GM21447 (cell line): ENCODE measurements at regions not wholly inside any gene's neighbourhood (a gene's known extent, or its start where the extent isn't known, plus 50 kb on each side); places are given as distances from the start of the nearest gene placed in this dataset.

Source experiments
- ATAC-seq: cut with Tn5 transposase; IDR thresholded peaks from one replicate; pipeline ENCODE4 v1.9.1; 2021; ENCODE audit not compliant: unreplicated experiment

- ATAC-seq = no peak
Observed at GRCh38 chr2:22634167-22634566, 750.8 kb upstream of the KLHL29 start.

DNA sequence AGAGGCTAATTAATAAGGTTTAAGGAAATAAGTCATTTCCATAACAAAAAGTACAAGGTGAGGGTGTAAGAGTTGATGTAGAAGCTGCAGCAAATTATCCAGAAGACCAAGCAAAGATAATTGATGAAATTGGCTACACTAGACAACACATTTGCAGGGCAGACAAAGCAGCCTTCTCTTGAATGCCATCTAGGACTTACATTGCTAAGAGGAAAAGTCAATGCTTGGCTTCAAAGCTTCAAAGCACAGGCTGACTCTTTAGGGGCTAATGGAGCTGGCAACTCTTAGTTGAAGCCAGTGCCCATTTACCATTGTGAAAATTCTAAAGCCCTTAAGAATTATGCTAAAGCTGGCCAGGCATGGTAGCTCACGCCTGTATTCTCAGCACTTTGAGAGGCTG lies 728.6 kb upstream of the KLHL29 start:
- ATAC-seq = no peak

GRCh38 chr2:22673529-22673928 lies 711.5 kb upstream of the KLHL29 start:
- no peak for ATAC-seq

DNA sequence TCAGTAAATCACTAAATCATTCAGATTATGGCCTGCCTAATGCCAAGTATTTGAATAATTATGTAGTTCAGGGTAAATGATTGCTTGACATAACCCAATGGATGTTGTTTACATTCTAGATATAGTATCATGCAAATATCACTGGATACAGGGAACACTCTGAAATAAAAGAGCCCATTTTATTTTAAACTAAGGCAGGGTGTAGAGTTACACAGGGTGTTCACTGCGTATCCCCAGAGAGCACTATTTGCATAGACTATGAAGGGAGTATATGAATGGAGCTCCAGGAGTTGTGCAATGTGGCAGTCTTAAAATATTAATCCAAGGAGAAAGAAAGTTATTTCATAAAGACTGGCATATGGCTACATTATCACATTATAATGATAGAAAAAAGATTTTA lies 701.1 kb upstream of the KLHL29 start:
- ATAC-seq = no peak

- ATAC-seq = no peak
Observed at GRCh38 chr2:22690096-22690495, 694.9 kb upstream of the KLHL29 start.

GRCh38 chr2:22691666-22692065 lies 693.3 kb upstream of the KLHL29 start:
- ATAC-seq = no peak

DNA sequence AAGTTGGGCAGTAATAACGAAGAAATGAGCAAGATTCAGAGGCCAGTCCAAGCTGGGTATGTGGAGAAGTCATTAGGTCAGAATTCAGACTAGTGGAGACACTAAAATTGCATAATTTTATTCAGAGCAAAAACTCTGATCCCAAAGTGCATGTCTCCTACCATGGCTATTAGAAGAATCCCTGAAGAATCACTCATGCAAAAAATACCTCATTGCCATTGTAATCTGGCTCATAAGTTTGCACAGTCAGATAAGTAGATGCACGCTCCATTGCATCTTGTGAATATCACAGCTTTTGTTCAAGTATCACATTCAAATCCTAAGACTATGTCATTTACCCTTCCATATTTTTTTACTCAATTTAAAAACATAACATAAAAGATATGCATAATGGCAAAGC lies 692.2 kb upstream of the KLHL29 start:
- ATAC-seq = no peak

GRCh38 chr2:22694300-22694699 lies 690.7 kb upstream of the KLHL29 start:
- no peak for ATAC-seq

DNA sequence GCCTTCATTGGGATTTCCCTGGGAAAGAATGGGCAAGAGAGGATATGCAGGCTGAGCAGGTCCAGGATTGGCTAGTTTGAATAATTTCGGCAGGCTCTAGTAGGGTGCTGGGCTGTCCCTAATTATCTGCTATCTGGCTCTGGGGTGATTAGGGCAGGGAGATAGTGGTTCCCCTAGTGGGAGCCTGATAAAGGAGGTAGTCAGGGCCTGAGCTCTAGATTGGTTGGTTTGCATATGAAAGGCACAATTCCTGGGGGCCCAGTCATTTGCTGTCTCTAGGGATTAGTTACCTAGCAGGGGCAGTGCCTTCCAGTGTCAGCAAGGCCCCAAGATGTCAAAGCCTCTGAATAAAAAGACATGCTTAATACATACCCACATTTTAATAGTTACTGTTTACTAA lies 690.1 kb upstream of the KLHL29 start:
- ATAC-seq = no peak

- no peak for ATAC-seq
Observed at GRCh38 chr2:22697054-22697788, 687.8 kb upstream of the KLHL29 start.

DNA sequence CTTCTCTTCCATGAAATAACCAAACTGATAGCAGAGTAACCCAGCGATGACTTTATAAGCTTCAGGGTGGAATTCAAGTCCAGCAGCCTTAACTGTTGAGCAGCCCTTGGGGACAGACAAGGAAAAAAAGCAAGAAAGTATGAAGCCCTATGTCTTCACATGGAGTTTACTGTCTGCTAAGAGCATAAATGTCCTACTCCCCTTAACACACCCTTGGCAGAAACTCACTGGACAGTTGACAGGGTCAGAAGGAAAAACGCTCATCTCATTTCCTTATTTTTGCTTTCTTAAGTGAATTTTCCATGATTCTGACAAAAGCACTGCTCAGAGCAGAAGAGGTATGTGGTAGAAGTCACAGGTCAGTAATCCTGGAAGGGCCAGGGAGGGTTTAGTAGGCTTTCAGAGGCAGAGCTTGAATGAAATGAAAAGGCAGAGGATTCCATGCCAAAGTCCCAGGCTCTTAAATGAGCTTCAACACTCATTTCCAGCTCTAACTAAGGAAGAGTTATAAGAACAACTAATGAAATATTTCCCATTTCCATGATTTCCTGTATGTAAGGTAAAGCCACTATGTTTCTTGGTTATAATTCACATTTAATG lies 683.3 kb upstream of the KLHL29 start:
- ATAC-seq = no peak

GRCh38 chr2:22703286-22703920 lies 681.6 kb upstream of the KLHL29 start:
- no peak for ATAC-seq

- no peak for ATAC-seq
Observed at GRCh38 chr2:22719396-22719795, 665.6 kb upstream of the KLHL29 start.

GRCh38 chr2:22729466-22729865 lies 655.5 kb upstream of the KLHL29 start:
- ATAC-seq = no peak

- ATAC-seq = no peak
Observed at GRCh38 chr2:22734373-22735045, 650.5 kb upstream of the KLHL29 start.

DNA sequence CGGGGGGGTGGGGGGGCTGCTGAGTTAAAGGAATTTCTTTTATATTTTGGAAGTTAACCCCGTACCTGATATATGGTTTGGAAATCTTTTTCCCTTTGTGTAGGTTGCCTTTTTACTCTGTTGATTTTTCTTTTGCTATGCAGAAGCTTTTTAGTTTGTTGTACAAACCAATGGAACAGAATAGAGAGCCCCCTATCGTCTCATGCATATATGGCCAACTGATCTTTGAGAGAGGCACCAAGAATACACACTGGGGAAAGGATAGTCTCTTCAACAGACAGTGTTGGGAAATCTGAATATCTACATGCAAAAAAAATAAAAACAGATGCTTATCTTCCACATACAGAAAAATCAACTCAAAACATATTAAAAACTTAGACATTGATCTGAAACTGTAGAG lies 647.8 kb upstream of the KLHL29 start:
- no peak for ATAC-seq

GRCh38 chr2:22741216-22741615 lies 643.8 kb upstream of the KLHL29 start:
- no peak for ATAC-seq

DNA sequence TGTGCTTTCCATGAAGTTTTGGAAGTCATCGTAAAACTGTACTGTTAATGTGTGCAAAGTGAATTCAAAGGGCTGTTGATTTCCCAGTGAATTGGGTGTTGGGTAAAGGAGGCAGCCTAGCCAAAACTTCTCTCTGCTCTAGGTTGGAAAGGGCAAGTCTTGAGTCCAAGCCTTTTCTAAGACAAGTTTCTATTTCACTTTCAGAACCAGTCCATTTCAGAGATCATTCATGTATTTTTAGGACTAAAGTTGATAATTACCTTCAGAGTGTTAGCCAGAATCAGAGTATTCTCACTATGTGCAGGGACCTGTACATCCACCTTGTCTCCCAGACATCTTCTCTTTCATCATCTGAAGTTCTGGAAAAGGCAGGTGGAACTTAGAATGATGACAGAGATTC lies 636.1 kb upstream of the KLHL29 start:
- ATAC-seq = peak; percentile 70

DNA sequence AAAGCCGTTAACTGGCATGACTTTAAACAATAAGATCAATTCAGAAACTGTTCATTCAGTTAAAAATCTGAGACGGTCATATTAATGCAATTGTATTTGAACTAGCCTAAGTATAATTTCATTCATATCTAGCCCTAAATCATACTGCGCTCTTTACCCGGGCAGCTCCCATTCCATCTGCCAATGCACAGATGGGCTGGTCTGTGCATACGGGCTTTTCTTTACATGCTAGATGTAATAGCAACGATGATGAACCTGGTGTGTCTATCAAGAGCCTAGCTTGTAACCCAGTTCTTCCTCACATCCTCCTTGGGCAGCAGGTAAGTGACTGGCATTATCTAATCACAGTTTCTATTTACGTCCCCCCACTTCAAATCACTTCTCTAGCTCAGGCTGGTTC lies 631.5 kb upstream of the KLHL29 start:
- no peak for ATAC-seq

- no peak for ATAC-seq
Observed at GRCh38 chr2:22756276-22757043, 628.5 kb upstream of the KLHL29 start.

DNA sequence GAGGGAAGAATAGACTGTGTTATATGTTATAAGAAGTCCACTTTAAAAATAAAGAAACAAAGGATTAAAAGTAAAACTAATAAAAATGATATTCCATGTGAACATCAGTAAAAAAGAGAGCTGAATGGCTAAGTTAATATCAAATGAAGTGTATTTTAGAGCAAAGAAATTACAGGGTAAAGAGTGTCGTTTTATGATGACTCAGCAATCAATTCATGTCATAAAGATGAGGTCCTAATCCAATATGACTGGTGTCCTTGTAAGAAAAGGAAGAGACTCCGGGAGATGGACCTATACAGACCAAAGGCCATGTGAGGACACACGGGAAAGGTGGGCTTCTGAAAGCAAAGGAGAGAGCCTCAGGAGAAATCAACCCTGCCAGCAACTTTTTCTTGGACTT lies 615.5 kb upstream of the KLHL29 start:
- no peak for ATAC-seq
